D721Med (cell line): ENCODE measurements at regions not wholly inside any gene's neighbourhood (a gene's known extent, or its start where the extent isn't known, plus 50 kb on each side); places are given as distances from the start of the nearest gene placed in this dataset.
"Not testable (repeated sequence)": the region's sequence is repeated elsewhere in the genome, so short reads cannot be mapped to it uniquely, and the experiment has no call there.

Source experiments
- DNase-seq: peaks from one replicate; pipeline ENCODE4 v3.0.0; 2011; ENCODE audit warnings: low spot score; ENCODE audit not compliant: insufficient read length
- FAIRE-seq: peaks from 2 replicates; lab custom pipeline; 2011; peaks lifted over from hg19 to GRCh38; lab: Jason Lieb, UNC
- TF ChIP-seq, protein P1 (sequence below): IDR thresholded peaks from 2 replicates; pipeline ENCODE4 v1.5.1; 2012; ENCODE audit warnings: mild to moderate bottlenecking, control low read depth; ENCODE audit not compliant: insufficient read depth; ENCODE audit errors: missing control alignments

DNA sequence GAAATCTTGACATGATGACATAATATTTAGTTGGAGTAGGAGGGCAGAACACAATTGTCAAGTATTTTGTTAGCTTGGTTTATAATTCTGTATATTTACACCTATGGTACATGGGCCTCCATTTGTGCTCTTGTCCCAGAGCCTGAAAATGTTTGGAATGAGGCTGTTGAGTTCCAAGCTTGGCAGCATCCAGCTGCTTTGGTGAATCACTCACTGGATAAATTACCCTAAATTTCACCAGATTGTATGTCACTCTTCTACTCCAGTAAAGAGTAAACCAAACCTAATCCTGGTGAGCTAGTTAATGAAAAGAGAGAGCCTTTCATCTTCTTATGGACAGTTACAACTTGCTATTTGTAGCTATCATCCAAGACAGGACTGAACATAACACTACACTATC, 928.7 kb downstream of the DIPK2A start:
- TF ChIP-seq, protein P1, sequence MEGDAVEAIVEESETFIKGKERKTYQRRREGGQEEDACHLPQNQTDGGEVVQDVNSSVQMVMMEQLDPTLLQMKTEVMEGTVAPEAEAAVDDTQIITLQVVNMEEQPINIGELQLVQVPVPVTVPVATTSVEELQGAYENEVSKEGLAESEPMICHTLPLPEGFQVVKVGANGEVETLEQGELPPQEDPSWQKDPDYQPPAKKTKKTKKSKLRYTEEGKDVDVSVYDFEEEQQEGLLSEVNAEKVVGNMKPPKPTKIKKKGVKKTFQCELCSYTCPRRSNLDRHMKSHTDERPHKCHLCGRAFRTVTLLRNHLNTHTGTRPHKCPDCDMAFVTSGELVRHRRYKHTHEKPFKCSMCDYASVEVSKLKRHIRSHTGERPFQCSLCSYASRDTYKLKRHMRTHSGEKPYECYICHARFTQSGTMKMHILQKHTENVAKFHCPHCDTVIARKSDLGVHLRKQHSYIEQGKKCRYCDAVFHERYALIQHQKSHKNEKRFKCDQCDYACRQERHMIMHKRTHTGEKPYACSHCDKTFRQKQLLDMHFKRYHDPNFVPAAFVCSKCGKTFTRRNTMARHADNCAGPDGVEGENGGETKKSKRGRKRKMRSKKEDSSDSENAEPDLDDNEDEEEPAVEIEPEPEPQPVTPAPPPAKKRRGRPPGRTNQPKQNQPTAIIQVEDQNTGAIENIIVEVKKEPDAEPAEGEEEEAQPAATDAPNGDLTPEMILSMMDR: no peak
- DNase-seq (no peak), FAIRE-seq (no peak)

DNA sequence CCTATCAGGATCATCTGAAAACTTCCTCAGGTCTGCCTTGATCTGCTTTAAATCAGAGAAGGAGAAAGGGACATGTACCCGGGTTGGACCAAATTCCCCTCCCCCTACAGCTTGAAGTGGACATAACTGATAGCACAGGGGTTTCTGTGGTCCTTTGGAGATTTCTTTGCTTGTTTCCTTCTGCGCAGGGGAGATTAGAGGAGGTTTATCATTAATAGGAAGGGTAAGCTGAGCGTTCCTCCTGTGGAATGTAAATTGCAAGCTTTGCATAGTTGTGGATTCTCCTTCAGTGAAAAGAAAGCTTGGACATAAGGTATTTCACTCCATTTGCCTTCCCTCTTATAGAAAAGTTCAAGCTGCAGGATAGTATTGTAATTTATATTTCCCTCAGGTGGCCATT, 936.0 kb downstream of the DIPK2A start:
- not testable (repeated sequence) for FAIRE-seq, DNase-seq

DNA sequence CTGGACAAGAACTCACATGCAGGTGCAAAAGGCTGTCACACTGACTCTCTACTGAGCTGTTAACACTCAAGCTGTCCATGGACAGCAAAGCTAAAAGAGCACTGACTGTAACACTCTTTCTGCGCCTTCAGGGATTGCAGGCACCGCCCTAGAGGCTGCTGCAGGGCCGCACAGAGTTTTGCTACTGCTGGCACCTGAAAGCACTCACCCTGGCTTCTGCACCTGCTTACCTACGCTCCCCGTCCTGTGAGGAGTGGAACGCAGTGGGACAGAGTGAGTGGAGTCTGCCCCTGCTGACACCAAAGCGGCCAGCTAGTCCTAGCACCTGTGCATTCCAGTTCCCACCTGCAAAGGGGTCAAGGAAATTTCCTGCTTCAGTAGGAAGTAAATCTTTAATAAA, 941.3 kb downstream of the DIPK2A start:
- DNase-seq: no peak
- TF ChIP-seq, protein P1: no peak
- FAIRE-seq: no peak

DNA sequence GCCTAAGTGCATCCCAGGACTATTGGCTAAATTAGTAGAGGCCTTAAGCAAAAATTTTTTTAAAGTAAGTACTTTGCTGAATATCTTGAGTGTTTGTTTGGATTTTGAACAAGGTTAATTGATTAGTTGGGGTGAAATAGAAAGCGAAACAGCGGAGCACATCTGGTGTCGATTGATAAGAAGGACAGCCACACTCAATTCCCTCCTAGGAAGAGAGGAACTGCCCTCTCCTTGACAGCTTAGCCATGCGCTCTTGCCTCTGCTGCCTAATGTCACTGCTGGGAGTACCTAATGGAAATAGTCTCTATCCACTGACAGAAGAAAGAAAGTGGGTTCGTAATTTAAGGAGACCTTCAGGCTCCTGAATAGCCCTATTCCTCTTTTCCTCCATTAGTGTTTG, 943.6 kb downstream of the DIPK2A start:
- TF ChIP-seq, protein P1: no peak
- no peak for FAIRE-seq
- no peak for DNase-seq

DNA sequence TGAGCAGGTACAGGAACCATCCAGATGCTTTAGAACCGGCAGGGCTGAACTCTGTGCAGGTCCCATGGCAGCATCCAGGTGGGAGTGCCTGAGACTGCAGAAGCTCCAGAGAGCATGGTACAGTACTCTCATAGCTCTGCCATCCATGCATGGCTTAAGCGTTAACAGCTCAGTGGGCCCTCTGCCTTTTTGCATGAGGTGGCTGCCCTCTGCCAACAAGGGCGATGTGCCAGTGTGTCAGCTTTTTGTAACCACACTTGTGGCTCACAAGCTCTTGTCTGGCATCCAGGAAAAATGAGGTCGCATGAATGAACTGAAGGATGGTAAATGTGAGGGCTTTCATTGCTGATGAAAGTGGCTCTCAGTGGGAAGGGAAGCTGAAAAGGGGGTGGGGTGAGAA, 950.1 kb downstream of the DIPK2A start:
- FAIRE-seq (no peak), DNase-seq (no peak)
- TF ChIP-seq, protein P1: no peak

DNA sequence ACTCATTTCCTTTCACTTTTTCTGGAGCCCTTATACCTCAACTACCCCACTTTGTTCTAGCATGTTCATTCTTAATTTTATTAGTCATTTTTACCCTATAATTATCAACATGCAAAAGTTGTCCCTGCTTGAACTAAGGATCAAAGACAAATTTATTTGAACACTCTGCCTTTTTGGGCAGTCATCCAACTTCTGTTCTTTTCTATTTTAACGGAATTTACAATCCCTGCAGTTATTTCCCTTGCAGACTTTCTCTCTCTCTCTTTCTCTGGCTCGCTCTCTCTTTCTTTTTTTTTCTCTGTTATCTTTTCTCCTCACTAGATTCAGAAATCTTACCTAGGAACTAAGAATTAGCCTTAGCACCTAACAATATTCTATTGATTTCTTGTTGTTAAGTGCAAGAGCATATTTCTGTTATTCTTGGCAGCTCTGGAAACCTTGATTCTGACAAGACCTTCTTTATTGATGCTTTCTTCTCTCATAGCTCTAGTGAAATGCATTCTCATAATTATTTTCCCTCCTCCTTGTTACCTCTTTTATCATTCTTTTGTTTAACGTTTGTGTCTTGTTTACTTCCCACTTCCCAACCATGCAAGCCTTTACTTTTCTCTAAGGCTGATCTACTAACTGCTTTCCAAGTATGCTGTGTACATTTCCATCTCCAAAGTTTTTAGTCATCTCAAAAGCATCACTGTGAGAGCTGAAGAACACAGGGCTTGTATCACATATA, 951.6 kb downstream of the DIPK2A start:
- TF ChIP-seq, protein P1: no peak
- FAIRE-seq (no peak), DNase-seq (no peak)

DNA sequence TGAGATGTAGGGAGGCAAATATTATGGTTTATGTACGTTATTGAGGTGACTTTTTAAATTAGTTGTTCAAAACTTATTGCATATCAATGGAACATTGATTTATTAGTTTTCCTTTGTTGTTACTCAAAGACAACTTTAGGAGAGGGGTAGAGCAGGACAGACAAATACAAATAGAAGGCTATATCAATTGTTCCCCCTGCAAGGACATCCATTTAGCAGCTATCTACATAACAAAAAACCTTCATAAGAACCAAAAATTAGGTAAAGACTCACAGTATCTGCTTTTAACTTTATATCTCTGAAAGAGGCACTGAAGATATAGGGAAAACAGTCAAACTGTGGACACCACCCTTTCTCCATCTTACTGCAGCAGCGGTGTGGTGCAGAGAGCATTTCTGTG, 958.8 kb downstream of the DIPK2A start:
- FAIRE-seq: no peak
- DNase-seq: no peak
- TF ChIP-seq, protein P1: no peak
